HuH-7.5 (cell line): ENCODE measurements at regions not wholly inside any gene's neighbourhood (a gene's known extent, or its start where the extent isn't known, plus 50 kb on each side); places are given as distances from the start of the nearest gene placed in this dataset.
"Not testable (repeated sequence)": the region's sequence is repeated elsewhere in the genome, so short reads cannot be mapped to it uniquely, and the experiment has no call there.

Experiments used
- DNase-seq: peaks from one replicate; pipeline ENCODE4 v3.0.0; 2011; ENCODE audit warnings: low spot score

DNA sequence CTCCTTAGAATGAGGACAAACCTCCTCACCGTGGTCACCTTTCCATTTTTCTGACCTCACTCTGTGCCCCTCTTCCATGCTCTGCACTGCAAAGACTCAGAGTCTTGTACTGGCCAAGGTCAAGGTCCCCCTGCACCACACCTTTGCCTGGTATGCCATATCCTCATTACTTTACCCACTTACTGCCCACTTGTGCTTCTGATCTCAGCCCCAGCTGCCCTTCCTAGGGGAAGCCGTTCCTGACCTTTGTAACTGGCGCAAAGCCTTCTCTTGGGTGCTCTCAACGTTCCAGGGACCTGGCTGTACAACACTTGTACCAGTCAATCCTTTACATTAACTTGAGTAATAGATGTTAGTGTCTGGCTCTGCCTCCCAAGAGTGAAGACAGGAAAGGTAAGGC is 256.0 kb downstream of the SV2B start:
- no peak for DNase-seq

DNA sequence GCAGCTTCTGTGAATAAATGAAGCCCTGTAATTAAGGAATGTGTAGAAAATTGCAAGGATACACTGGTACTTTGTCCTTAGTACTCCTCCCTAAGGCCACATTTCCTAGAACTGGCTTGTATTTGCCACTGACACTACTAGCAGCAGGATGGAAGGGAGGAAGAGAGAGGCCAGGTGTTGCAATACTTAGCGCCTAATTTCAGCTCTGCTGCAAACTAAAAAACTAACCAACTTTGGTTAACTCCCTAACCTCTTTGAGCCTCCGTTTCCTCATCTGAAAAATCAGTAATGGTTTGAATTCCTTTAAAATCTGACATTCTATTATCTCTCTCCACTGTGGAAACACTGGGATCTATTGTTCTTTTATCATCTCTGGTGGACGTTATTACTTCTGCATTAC is 257.0 kb downstream of the SV2B start:
- DNase-seq, result no peak

- no peak for DNase-seq
These were observed 257.4 kb downstream of the SV2B start for GRCh38 chr15:91357486-91357885.

- DNase-seq, result no peak
These were observed 258.3 kb downstream of the SV2B start for GRCh38 chr15:91358405-91358804.

- not testable (repeated sequence) for DNase-seq
These were observed 261.6 kb downstream of the SV2B start for GRCh38 chr15:91361696-91362095.

DNA sequence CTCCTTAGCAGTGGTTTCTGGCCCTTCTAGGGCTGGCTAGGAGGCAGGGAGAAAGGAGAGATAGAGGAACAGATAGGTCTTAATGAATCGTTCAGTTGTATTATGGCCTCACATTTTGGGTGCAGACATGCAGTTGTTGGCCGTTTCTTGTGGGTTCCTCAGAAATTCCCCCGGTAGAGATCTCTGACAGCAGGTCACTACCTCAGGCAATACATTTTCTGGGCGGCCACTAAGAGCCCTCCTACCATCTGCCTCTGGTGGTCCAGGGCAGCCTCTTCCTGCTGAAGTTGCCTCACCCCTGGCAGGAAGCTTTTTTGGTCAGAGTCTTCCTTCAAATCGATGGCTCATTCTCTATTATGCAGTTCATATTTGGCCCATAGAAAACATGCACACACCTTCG is 266.1 kb downstream of the SV2B start:
- no peak for DNase-seq

DNA sequence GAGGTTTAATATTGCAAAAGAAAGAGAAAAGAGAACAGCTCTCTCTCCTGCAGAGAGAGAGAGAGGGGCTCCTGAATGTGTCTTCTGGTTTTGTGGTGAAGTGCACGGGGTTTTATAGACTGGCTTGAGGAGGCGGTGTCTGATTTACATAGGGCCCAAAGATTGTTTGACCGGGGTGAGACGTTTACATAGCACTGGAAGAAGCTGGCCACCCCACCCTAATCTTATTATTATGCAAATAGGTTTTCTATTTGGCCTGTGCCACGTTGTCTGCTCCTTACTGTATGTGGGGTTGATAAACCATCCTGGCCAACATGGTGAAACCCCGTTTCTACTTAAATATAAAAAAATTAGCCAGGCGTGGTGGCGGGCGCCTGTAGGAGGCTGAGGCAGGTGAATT is 268.6 kb downstream of the SV2B start:
- DNase-seq, result no peak

- DNase-seq, result no peak
These were observed 269.8 kb downstream of the SV2B start for GRCh38 chr15:91369823-91370222.

DNA sequence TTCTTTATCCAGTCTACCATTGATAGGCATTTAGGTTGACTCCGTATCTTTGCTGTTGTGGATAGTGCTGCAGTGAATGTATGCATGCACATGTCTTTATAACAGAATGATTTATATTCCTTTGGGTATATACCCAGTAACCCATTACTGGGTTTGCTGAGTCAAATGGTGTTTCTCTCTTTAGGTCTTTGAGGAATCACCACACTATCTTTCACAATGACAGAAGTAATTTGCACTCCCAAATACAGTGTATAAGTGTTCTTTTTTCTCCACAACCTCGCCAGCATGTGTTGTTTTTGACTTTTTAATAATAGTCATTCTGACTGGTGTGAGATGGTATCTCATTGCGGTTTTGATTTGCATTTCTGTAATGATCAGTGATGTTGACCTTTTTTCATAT is 271.3 kb downstream of the SV2B start:
- not testable (repeated sequence) for DNase-seq

DNA sequence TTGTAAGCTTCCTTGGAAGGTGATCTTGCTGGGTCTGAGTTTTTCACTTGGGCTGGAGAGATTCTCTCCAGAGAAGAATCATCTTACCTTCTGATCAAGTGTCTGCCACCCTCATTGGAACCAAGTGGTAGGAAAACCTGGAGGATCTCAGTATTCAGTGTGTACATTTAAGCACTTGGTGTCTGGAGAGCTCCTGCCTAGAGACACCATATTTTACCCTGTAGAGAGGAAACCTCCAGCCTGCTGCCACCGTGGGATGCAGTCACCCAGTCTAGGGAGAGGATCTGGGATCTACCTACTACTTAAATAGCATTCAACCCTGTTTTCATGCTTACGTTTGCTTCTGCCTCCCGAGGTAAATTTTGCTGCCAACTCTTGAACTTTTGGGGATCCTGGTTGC is 274.3 kb downstream of the SV2B start:
- DNase-seq, result no peak

GRCh38 chr15:91376038-91376437 is 276.0 kb downstream of the SV2B start:
- DNase-seq, result no peak

- no peak for DNase-seq
These were observed 280.1 kb downstream of the SV2B start for GRCh38 chr15:91380114-91380513.

- no peak for DNase-seq
These were observed 283.5 kb downstream of the SV2B start for GRCh38 chr15:91383532-91383931.

- DNase-seq, result no peak
These were observed 284.2 kb downstream of the SV2B start for GRCh38 chr15:91384189-91384730.

GRCh38 chr15:91385311-91385710 is 285.3 kb downstream of the SV2B start:
- DNase-seq, result no peak

DNA sequence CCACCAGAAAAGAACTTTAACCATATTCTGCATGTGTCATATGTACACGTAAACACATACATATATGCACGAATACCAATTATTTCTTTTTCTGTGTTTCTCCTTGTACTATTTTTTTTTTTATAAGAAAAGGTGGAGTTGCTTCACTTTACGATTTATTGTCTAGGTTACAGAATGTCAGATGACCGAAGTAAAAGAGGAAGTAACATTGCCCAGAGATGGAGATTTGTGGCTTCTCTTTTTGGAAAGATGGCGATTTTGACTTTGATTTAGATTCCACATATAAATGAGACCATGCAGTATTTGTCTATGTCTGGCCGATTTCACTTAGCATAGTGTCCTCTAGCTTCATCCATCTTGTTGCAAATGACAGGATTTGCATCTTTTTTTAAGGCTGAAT is 293.1 kb downstream of the SV2B start:
- DNase-seq, result no peak

DNA sequence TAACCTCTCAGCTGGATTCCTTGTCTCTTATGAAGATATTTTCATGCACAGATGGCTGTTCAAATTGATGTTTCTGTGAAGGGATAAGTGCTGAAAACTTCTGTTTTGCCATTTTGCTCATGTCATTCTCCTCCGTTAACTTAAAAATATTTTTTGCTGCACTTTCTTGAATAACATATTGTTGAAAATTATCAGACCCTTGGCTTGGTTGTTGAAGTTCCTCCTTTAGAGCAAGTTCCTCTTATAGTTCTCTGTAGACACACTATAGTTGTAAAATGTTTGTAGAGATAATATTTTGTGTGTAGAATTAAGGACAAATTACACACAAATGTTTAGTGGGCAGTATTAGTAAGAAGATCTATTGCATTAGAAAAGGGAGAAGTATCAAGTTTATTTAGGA is 300.4 kb downstream of the SV2B start:
- no peak for DNase-seq

DNA sequence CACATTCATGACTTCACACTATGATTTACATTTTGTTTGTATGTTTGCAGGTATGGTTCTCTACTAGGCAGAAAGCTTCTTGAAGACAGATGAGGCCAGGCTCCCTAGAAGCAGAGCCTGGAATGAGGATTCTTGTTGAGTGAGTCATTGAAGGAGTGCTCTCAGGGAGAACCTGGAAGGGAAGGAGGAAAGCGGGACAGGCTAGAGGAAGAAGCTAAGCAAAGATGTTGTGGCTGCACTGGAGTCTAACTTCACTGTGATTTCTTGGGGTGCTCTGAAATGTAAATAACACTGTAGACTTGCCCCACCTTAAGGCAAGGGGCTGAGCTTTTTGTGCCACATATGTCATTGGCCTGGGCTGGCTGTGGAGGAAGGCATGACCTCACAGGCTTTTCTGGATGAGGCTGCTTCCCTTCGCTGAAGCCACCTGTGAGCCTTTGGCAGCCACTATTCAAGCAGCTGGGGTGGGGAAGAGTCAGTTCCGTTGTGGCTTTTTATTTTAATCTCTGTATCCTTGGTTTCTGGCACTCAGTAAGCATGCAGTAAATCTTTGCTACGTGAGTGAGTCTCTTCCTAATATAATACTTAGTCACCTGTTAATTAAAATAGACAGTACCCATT is 307.3 kb downstream of the SV2B start:
- no peak for DNase-seq

GRCh38 chr15:91408476-91409076 is 308.5 kb downstream of the SV2B start:
- no peak for DNase-seq

DNA sequence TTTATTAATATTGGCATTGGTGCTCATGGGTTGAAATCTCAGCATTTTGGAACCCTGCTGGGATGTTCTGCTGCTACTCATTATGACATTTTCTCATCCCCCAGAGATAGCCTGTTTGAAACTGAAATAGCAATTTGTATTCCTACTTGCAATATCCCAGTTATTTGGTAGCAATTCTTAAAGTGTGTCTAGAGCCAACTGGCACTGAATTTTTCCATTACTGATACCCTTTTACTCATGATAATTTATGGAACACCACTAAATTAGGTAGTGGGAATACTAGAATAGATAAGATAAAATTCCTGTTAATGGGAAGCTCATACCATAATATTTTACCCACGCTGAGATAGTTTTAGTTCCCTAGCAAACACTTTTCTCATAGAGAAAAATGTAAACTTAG is 309.3 kb downstream of the SV2B start:
- no peak for DNase-seq

DNA sequence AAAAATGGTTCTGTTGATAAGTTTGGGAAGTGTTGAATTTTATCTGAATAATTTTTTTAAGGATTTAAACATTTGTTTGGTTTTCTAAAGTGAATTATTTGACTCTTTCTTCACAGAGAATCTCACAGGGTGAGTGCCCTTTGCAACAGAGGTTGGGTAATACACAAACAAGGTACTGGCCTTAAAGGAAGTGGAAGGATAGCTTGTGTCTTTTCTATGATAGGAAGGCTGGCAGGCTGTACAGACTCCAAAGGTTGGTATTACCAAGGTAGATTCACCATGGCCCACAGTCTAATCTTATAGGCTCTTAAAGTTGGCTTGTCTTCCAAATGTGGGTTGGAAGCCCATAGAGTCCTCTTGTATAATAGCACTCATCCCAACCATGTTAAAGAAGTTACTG is 311.5 kb downstream of the SV2B start:
- no peak for DNase-seq

GRCh38 chr15:91412138-91412928 is 312.3 kb downstream of the SV2B start:
- no peak for DNase-seq

GRCh38 chr15:91413142-91413541 is 313.1 kb downstream of the SV2B start:
- no peak for DNase-seq
